Keratinocyte (primary cell): ENCODE measurements at regions not wholly inside any gene's neighbourhood (a gene's known extent, or its start where the extent isn't known, plus 50 kb on each side); places are given as distances from the start of the nearest gene placed in this dataset.

ENCODE experiments used
- DNase-seq: peaks from one replicate; pipeline ENCODE4 v3.0.0-alpha.2; 2011; ENCODE audit warnings: low read depth, missing footprints, low spot score
- FAIRE-seq: peaks from 2 replicates; lab custom pipeline; 2011; peaks lifted over from hg19 to GRCh38; lab: Jason Lieb, UNC
- H2AFZ ChIP-seq: 2 replicates; pipeline ENCODE4 v1.6.0; 2012; ENCODE audit warnings: low read length, control low read depth, inconsistent platforms; ENCODE audit not compliant: control insufficient read depth
- H3K27ac ChIP-seq: 2 replicates; pipeline ENCODE4 v1.5.1; 2011; ENCODE audit warnings: low read length; ENCODE audit not compliant: control insufficient read depth, insufficient read depth
- H3K27me3 ChIP-seq: 3 replicates; pipeline ENCODE4 v1.6.0; 2011; ENCODE audit warnings: low read length; ENCODE audit not compliant: control insufficient read depth, insufficient read depth; ENCODE audit errors: extremely low read depth
- H3K36me3 ChIP-seq, 2 experiments: 2 replicates in 1 of 2; 3 replicates in 1 of 2; pipeline ENCODE4 v1.5.1; 2011; ENCODE audit warnings: low read length in 2 of 2, mild to moderate bottlenecking in 1 of 2; ENCODE audit not compliant: control insufficient read depth in 2 of 2, insufficient read depth in 2 of 2; ENCODE audit errors: extremely low read depth in 1 of 2
- H3K4me1 ChIP-seq: 3 replicates; pipeline ENCODE4 v1.5.1; 2011; ENCODE audit warnings: low read length; ENCODE audit not compliant: control insufficient read depth, insufficient read depth; ENCODE audit errors: extremely low read depth
- H3K4me2 ChIP-seq: 3 replicates; pipeline ENCODE4 v1.6.0; 2011; ENCODE audit warnings: low read depth, low read length; ENCODE audit not compliant: control insufficient read depth, insufficient read depth; ENCODE audit errors: extremely low read depth
- H3K4me3 ChIP-seq, 3 experiments: fragments of 200-600 bp in 1 of 3; sonication (generic) in 1 of 3; 2 replicates in 2 of 3; 3 replicates in 1 of 3; pipeline ENCODE4 v1.5.1; 2011 to 2016; ENCODE audit warnings: low read length in 3 of 3, mild to moderate bottlenecking in 3 of 3, control low read depth in 2 of 3, inconsistent platforms in 1 of 3, low read depth in 1 of 3, mixed read lengths in 1 of 3, mixed run types in 1 of 3, moderate library complexity in 1 of 3; ENCODE audit not compliant: control insufficient read depth in 2 of 3, insufficient read depth in 2 of 3; ENCODE audit errors: extremely low read depth in 1 of 3
- H3K79me2 ChIP-seq: 2 replicates; pipeline ENCODE4 v1.6.0; 2012; ENCODE audit warnings: low read length; ENCODE audit not compliant: control insufficient read depth, insufficient read depth
- H3K9ac ChIP-seq: 3 replicates; pipeline ENCODE4 v1.6.0; 2011; ENCODE audit warnings: low read length; ENCODE audit not compliant: control insufficient read depth, insufficient read depth; ENCODE audit errors: extremely low read depth
- H3K9me1 ChIP-seq: 3 replicates; pipeline ENCODE4 v1.6.0; 2011; ENCODE audit warnings: low read length; ENCODE audit not compliant: control insufficient read depth, insufficient read depth; ENCODE audit errors: extremely low read depth
- H3K9me3 ChIP-seq: 2 replicates; pipeline ENCODE4 v1.5.1; 2012; ENCODE audit warnings: low read depth, low read length; ENCODE audit not compliant: control insufficient read depth
- H4K20me1 ChIP-seq: 3 replicates; pipeline ENCODE4 v1.6.0; 2011; ENCODE audit warnings: low read length; ENCODE audit not compliant: control insufficient read depth, insufficient read depth; ENCODE audit errors: extremely low read depth
- CTCF ChIP-seq, 3 experiments: IDR thresholded peaks in 1 of 3; conservative IDR thresholded peaks in 1 of 3; optimal IDR thresholded peaks in 1 of 3; 2 replicates in 2 of 3; 3 replicates in 1 of 3; pipeline versions ENCODE3 to v1.5.1; 2011; ENCODE audit warnings: low read length in 3 of 3, mild to moderate bottlenecking in 3 of 3, moderate library complexity in 2 of 3, control low read depth in 1 of 3, inconsistent platforms in 1 of 3; ENCODE audit not compliant: insufficient read depth in 2 of 3; ENCODE audit errors: extremely low read depth in 1 of 3
- EZH2 ChIP-seq: IDR thresholded peaks from one replicate; pipeline ENCODE4 v1.6.1; 2012; ENCODE audit warnings: inconsistent platforms, mild to moderate bottlenecking, low read length, moderate library complexity
- dilution Hi-C: fragments of 300-500 bp; cut with MboI; formaldehyde crosslinking; loops from one replicate; pipeline ENCODE4 v1.7.0; 2020; ENCODE audit warnings: low sequenced_read_pairs; ENCODE audit not compliant: extremely low pct_ligation_motif_present

GRCh38 chr22:48564995-48565394 lies 1262.7 kb downstream of the BRD1 start:
- no peak overlapping the region for H3K9ac ChIP-seq
- H3K4me1 ChIP-seq: no peaks in the 10 kb centered on the region
- no peak overlapping the region for H3K4me3 ChIP-seq
- no peaks in the 10 kb centered on the region for H4K20me1 ChIP-seq
- TF ChIP-seq EZH2: no peak
- no peak for TF ChIP-seq CTCF (optimal IDR thresholded peaks at IDR 0.05 in 1 of 3, IDR thresholded peaks at IDR 0.05 in 1 of 3, conservative IDR thresholded peaks at IDR 0.05 in 1 of 3; ENCODE audit: extremely low read depth in 1 of 3, insufficient read depth in 2 of 3, low read length in 3 of 3)
- no peaks in the 10 kb centered on the region for H3K27me3 ChIP-seq
- H3K9me1 ChIP-seq: no peaks in the 10 kb centered on the region
- H3K4me2 ChIP-seq: no peak overlapping the region
- H3K36me3 ChIP-seq: no peaks in the 10 kb centered on the region
- DNase-seq (no peak), FAIRE-seq (no peak)
- H3K9me3 ChIP-seq: peaks cover 13% of the 10 kb centered on the region
- no peak overlapping the region for H3K27ac ChIP-seq
- no peaks in the 10 kb centered on the region for H3K79me2 ChIP-seq
- dilution Hi-C loops: no loop called here
- no peak overlapping the region for H2AFZ ChIP-seq

- dilution Hi-C loops: no loop called here
- H3K9ac ChIP-seq: no peak overlapping the region
- H3K36me3 ChIP-seq: no peaks in the 10 kb centered on the region
- no peaks in the 10 kb centered on the region for H4K20me1 ChIP-seq
- H3K27ac ChIP-seq: no peak overlapping the region
- no peaks in the 10 kb centered on the region for H3K27me3 ChIP-seq
- no peaks in the 10 kb centered on the region for H3K79me2 ChIP-seq
- TF ChIP-seq CTCF (optimal IDR thresholded peaks at IDR 0.05 in 1 of 3, IDR thresholded peaks at IDR 0.05 in 1 of 3, conservative IDR thresholded peaks at IDR 0.05 in 1 of 3; ENCODE audit: extremely low read depth in 1 of 3, insufficient read depth in 2 of 3, low read length in 3 of 3) (no peak), EZH2 (no peak)
- DNase-seq (no peak), FAIRE-seq (no peak)
- no peak overlapping the region for H3K4me2 ChIP-seq
- peaks cover 9% of the 10 kb centered on the region for H3K9me3 ChIP-seq
- H3K4me3 ChIP-seq: no peak overlapping the region
- no peak overlapping the region for H2AFZ ChIP-seq
- H3K9me1 ChIP-seq: no peaks in the 10 kb centered on the region
- H3K4me1 ChIP-seq: no peaks in the 10 kb centered on the region
Measured at GRCh38 chr22:48563966-48564330, 1263.7 kb downstream of the BRD1 start.
